ENCODE measurements at regions not wholly inside any gene's neighbourhood (a gene's known extent, or its start where the extent isn't known, plus 50 kb on each side); places are given as distances from the start of the nearest gene placed in this dataset.

DNA sequence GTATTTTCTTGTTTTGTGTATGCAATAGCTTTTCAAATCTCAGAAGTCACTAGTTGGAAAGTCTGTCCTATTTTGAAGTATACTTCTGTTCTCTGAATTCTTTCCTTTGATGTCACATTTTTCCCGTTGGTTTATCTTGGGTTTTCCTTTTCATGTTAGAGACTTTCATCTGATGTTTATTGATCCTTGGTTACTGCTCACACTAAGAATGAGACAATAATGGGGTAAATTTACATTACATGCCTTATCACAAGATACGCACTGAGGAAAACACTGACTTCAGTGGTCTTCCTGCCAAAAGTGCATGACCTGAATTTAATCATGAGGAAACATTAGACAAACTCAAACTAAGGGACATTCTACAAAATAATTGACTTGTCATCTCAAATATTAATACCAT, 63.5 kb upstream of the C1GALT1 start:
- DNase-seq (ENCODE audit: low spot score), result no peak

DNA sequence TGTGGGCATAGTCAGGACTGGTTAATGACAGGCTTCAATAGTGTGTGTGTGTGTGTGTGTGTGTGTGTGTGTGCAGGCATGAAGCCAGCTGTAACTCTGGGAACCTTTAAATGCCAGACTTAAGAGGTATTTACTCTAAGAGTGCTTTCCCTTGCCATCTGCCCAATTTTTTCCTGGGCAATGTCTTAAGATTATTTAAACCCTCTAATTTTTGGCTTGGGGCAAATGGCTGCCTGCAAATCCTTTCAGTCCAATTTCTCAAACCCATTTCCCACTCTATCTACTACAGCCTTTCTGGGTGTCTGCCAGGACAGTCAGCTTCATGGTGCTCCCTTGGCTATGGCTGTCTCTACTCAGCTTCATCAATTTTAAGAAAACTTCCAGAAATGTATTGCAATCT, 62.6 kb upstream of the C1GALT1 start:
- DNase-seq (ENCODE audit: low spot score), result no peak

DNA sequence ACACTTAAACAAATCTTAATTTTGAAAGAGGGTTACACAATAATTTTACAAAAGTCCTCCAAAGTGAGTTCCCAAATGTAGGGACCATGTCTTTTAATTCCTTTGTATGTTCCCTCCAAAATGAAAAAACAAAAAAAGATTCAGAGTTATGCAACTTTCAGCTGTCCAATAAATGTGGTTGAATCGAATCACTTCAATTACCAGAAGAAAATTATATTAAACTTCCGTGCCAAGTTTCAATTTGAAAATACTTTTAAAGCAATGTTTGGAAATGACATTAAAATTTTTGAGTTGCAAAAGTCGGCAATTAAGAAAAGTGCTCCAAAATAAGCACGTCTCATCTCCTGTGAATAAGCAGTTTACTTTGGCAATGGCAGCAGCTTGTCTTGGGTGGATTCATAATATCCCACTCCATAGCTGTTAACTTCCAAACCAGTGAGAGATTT, 60.3 kb upstream of the C1GALT1 start:
- DNase-seq (ENCODE audit: low spot score), result peak; percentile 49

DNA sequence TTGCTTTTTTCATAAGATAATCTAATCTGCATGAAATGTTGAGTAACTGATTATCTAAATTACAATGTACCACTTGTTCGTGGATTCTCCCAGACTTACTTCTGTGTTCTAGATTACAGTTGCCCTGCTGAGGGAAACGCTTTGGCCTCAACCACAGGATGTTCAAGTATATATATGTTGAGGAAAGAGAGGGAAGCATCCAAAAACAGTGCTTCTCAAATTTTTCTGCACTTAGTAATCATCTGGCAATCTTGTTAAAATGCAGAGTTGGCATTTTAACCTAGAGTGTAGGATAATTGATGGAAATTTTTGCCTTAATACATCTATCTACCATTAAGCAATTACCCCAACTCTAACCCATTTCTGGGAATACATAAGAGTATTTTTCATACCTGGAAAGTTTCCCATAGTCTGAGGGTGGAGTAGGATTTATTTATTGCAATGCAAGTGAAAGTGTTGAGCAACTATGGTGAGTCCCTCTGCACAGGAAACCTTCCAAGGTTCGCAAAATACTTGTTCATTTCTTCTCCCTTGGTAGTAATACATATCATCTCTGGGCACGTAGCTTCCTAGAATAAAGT, 59.6 kb upstream of the C1GALT1 start:
- DNase-seq (ENCODE audit: low spot score), result peak; percentile 67

DNA sequence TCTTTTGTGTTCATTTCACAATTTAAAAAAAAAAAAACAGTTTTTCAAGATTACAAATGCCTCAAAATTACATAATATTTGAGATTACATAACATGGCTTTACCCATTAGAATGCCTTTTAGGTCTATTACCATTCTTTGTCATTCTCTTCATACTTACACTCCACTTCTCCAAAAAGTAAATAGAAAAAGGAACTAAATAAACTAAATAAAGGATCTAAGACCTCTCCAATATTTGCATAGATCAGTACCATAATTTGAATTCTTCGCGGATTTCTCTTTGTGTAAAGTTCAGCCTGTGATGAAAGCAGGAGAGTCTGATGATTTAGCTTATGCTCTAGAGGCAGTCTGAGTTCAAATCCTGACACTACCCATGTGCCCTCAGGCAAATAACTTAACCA, 56.4 kb upstream of the C1GALT1 start:
- DNase-seq (ENCODE audit: low spot score), result no peak

DNA sequence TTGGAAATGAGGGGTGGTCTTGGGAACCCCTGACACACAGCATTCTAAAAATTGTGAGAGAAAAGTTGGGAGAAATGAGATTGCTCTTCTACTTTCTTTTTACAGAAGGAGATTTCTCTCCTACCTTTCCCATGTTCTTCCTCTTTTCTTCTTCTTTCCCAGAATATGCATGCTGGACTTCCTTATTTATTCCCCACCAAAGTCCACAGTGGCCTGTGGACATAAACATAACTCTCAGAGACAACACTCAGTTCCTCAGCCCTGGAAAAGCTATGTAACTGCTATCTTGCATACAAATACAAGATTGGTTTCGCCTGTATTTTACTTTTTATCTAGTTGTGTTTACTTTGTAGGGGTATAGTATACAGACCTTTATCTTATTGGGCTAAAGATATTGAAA, 54.6 kb upstream of the C1GALT1 start:
- DNase-seq (ENCODE audit: low spot score), result no peak

DNA sequence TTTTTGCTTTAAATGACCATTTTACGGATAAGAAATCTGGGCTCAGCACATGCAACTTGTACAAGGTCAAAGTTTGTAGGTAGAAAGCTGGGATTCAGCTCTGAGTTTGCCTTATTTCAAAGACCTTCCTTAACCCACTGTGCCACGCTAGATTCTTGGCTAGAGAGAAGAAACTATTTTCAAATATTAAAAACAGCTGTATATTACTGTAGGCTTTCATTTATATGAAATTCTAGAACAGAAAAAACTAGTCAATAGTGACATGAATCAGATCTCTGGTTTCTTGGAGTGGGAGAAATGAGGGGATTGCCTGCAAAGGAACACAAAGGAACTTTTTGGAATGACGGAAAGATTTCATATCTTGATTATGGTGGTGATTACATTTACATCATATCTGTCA, 53.0 kb upstream of the C1GALT1 start:
- DNase-seq (ENCODE audit: low spot score), result no peak

DNA sequence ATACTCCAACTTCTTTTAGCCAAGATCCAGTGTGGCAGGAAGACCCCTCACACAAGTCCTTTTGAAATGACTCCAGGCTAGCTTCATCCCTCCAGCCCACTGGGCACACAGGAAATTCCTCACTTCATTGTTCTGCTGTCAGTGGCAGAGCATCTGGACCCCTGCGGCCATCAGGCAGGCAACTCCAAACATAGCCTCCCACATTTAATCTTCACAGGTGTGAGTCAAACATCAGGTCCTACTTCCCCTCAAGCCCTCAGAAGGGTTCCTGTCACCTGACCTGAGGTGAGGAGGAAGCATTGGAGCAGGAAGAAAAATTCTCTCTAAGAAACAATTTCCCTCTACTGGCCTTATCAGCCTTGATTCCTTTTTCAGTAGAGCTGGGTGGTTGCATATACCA, 51.1 kb upstream of the C1GALT1 start:
- DNase-seq (ENCODE audit: low spot score), result peak; percentile 18
